ENCODE measurements at regions not wholly inside any gene's neighbourhood (a gene's known extent, or its start where the extent isn't known, plus 50 kb on each side); places are given as distances from the start of the nearest gene placed in this dataset.

DNA sequence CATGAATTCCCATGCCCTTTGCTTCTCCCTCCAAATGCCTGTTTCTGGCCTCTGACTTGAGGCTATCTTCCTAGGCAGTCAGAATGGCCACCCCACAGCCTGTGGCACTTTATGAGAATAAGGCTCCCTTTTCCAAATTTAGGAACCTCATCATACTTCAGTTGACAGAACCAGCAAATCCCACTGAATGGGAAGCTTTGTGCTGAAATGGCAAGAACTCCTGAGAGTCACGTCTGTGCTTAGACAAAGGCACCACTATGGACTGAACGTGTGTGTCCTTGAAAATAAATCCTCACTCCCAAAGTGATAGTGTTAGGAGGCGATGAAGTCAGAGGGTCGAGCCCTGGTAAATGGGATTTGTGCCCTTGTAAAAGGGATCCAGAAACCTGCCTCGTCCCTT, 559.9 kb upstream of the SOX11 start:
- Histone ChIP-seq H3F3A (ENCODE audit: control insufficient read depth, insufficient read depth) (no peaks in the 10 kb centered on the region), H3K27ac (ENCODE audit: low read depth, low read length) (no peak overlapping the region), H3K4me1 (ENCODE audit: control insufficient read depth, low read length) (no peaks in the 10 kb centered on the region), H3K9me3 (ENCODE audit: control insufficient read depth, insufficient read depth, low read length) (no peaks in the 10 kb centered on the region; the same call in 1 of the 2 replicates), H3K9me2 (replicated peaks; ENCODE audit: control insufficient read depth, low read length) (no peaks in the 10 kb centered on the region), H3K4me3 (ENCODE audit: low read length) (no peak overlapping the region), H3K27me3 (ENCODE audit: control insufficient read depth, low read length) (no peaks in the 10 kb centered on the region), H4K20me1 (ENCODE audit: control insufficient read depth, insufficient read depth, low read depth, low read length) (no peaks in the 10 kb centered on the region), H3K79me2 (ENCODE audit: control insufficient read depth, low read length) (no peaks in the 10 kb centered on the region), H3K4me2 (ENCODE audit: low read length) (no peak overlapping the region), H3K36me3 (ENCODE audit: control insufficient read depth, low read length) (no peaks in the 10 kb centered on the region)
- TF ChIP-seq, protein P1, sequence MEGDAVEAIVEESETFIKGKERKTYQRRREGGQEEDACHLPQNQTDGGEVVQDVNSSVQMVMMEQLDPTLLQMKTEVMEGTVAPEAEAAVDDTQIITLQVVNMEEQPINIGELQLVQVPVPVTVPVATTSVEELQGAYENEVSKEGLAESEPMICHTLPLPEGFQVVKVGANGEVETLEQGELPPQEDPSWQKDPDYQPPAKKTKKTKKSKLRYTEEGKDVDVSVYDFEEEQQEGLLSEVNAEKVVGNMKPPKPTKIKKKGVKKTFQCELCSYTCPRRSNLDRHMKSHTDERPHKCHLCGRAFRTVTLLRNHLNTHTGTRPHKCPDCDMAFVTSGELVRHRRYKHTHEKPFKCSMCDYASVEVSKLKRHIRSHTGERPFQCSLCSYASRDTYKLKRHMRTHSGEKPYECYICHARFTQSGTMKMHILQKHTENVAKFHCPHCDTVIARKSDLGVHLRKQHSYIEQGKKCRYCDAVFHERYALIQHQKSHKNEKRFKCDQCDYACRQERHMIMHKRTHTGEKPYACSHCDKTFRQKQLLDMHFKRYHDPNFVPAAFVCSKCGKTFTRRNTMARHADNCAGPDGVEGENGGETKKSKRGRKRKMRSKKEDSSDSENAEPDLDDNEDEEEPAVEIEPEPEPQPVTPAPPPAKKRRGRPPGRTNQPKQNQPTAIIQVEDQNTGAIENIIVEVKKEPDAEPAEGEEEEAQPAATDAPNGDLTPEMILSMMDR (IDR thresholded peaks at IDR 0.05; ENCODE audit: low read depth, low read length, poor library complexity, severe bottlenecking), result no peak
- no peak for TF ChIP-seq EZH2phosphoT487 (IDR thresholded peaks at IDR 0.05; ENCODE audit: borderline replicate concordance, low read length)

DNA sequence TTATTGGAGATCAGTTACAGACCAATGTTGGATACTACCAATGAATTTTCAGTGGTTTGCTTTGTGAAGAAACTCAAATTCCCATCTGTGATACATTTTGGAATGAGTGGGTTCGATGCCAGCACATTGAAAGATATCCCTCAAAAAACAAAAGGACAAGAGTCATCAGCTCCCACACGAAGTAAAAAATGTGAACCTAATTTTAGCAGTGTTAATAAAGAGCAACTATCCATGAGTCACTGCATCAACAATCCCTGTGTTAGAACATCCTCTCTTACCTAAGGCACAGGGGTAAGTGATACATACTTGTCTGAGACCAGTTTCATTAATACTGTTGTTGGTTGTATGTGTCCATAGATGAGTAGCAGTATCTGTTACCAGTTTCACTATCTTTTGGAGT, 551.8 kb upstream of the SOX11 start:
- Histone ChIP-seq H4K20me1 (ENCODE audit: control insufficient read depth, insufficient read depth, low read depth, low read length) (no peaks in the 10 kb centered on the region), H3F3A (ENCODE audit: control insufficient read depth, insufficient read depth) (no peaks in the 10 kb centered on the region), H3K4me2 (ENCODE audit: low read length) (no peak overlapping the region), H3K9me3 (ENCODE audit: control insufficient read depth, insufficient read depth, low read length) (no peaks in the 10 kb centered on the region), H3K79me2 (ENCODE audit: control insufficient read depth, low read length) (no peaks in the 10 kb centered on the region), H3K4me1 (ENCODE audit: control insufficient read depth, low read length) (no peaks in the 10 kb centered on the region), H3K36me3 (ENCODE audit: control insufficient read depth, low read length) (no peaks in the 10 kb centered on the region), H3K27ac (ENCODE audit: low read depth, low read length) (no peak overlapping the region), H3K27me3 (ENCODE audit: control insufficient read depth, low read length) (no peaks in the 10 kb centered on the region), H3K9me2 (replicated peaks; ENCODE audit: control insufficient read depth, low read length) (no peaks in the 10 kb centered on the region), H3K4me3 (ENCODE audit: low read length) (no peak overlapping the region)
- TF ChIP-seq, protein P1 (IDR thresholded peaks at IDR 0.05; ENCODE audit: low read depth, low read length, poor library complexity, severe bottlenecking), result no peak
- no peak for TF ChIP-seq EZH2phosphoT487 (IDR thresholded peaks at IDR 0.05; ENCODE audit: borderline replicate concordance, low read length)

DNA sequence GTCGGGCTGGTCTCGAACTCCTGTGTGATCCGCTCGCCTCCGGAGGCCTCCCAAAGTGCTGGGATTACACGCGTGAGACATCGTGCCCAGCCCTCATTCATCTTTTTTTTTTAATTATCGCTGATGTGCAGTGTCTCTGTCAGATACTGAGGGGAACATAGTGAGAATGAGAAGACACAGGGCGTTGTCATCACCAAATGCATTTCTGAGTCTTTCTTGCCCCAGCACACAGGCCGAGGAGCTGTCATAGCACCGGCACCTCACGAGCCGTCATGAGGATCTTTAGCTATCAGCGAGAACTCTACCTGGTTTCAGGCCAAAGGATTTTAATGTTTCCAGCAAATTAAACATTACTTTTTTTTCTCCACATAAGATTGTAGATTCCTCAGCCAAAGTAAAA, 548.0 kb upstream of the SOX11 start:
- TF ChIP-seq, protein P1 (IDR thresholded peaks at IDR 0.05; ENCODE audit: low read depth, low read length, poor library complexity, severe bottlenecking), result no peak
- no peak for TF ChIP-seq EZH2phosphoT487 (IDR thresholded peaks at IDR 0.05; ENCODE audit: borderline replicate concordance, low read length)
- no peak overlapping the region for H3K4me3 ChIP-seq (ENCODE audit: low read length)
- H3K4me2 ChIP-seq (ENCODE audit: low read length), result no peak overlapping the region

More for the DNA sequence above, 548.0 kb upstream of the SOX11 start:
- H3K79me2 ChIP-seq (ENCODE audit: control insufficient read depth, low read length), result no peaks in the 10 kb centered on the region
- H3K27ac ChIP-seq (ENCODE audit: low read depth, low read length), result no peak overlapping the region
- no peaks in the 10 kb centered on the region for H3K36me3 ChIP-seq (ENCODE audit: control insufficient read depth, low read length)
- no peaks in the 10 kb centered on the region for H4K20me1 ChIP-seq (ENCODE audit: control insufficient read depth, insufficient read depth, low read depth, low read length)
- H3F3A ChIP-seq (ENCODE audit: control insufficient read depth, insufficient read depth), result no peaks in the 10 kb centered on the region
- H3K27me3 ChIP-seq (ENCODE audit: control insufficient read depth, low read length), result no peaks in the 10 kb centered on the region
- H3K9me2 ChIP-seq (replicated peaks; ENCODE audit: control insufficient read depth, low read length), result no peaks in the 10 kb centered on the region
- no peaks in the 10 kb centered on the region for H3K4me1 ChIP-seq (ENCODE audit: control insufficient read depth, low read length)
- no peaks in the 10 kb centered on the region; the same call in 1 of the 2 replicates for H3K9me3 ChIP-seq (ENCODE audit: control insufficient read depth, insufficient read depth, low read length)
